ENCODE measurements at regions not wholly inside any gene's neighbourhood (a gene's known extent, or its start where the extent isn't known, plus 50 kb on each side); places are given as distances from the start of the nearest gene placed in this dataset.

DNA sequence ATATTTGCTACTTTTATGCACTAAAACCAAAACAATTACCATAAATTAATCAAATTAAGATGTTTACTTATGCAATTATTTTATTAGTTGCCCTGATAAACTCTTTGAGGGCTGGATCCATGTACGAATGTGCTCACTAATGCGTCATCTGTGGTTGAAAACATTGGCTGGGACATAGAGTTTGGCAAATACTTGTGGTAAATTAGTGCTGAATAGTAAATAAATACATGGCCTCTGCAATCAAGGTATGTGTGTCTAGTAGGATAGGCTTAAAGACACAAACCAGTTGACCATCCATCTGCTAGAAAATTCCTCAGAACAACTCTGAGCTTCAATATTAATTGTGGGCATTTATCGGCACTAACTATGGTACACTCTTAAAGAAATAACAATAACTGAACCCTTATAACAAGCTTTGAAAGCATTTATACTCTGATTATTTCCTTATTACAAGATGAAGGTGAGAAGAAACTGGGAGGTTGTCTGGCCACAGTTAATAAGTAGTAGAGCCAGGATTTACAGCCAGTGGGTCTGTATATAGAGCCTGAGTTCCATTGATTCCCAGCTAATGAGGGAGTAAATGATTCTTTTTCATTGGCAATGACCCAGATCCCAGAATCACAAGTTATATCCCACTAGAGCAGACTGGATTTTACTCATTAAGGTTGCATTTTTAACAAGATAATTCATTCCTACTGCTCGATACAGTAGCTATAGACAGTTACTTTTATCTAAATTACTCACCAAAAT, 169.5 kb upstream of the CNTN6 start (continued):
- TF ChIP-seq, protein P1, sequence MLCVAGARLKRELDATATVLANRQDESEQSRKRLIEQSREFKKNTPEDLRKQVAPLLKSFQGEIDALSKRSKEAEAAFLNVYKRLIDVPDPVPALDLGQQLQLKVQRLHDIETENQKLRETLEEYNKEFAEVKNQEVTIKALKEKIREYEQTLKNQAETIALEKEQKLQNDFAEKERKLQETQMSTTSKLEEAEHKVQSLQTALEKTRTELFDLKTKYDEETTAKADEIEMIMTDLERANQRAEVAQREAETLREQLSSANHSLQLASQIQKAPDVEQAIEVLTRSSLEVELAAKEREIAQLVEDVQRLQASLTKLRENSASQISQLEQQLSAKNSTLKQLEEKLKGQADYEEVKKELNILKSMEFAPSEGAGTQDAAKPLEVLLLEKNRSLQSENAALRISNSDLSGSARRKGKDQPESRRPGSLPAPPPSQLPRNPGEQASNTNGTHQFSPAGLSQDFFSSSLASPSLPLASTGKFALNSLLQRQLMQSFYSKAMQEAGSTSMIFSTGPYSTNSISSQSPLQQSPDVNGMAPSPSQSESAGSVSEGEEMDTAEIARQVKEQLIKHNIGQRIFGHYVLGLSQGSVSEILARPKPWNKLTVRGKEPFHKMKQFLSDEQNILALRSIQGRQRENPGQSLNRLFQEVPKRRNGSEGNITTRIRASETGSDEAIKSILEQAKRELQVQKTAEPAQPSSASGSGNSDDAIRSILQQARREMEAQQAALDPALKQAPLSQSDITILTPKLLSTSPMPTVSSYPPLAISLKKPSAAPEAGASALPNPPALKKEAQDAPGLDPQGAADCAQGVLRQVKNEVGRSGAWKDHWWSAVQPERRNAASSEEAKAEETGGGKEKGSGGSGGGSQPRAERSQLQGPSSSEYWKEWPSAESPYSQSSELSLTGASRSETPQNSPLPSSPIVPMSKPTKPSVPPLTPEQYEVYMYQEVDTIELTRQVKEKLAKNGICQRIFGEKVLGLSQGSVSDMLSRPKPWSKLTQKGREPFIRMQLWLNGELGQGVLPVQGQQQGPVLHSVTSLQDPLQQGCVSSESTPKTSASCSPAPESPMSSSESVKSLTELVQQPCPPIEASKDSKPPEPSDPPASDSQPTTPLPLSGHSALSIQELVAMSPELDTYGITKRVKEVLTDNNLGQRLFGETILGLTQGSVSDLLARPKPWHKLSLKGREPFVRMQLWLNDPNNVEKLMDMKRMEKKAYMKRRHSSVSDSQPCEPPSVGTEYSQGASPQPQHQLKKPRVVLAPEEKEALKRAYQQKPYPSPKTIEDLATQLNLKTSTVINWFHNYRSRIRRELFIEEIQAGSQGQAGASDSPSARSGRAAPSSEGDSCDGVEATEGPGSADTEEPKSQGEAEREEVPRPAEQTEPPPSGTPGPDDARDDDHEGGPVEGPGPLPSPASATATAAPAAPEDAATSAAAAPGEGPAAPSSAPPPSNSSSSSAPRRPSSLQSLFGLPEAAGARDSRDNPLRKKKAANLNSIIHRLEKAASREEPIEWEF (IDR thresholded peaks at IDR 0.05; ENCODE audit: insufficient replicate concordance, low read depth, low read length), result no peak
- TF ChIP-seq EZH2 (IDR thresholded peaks at IDR 0.05; ENCODE audit: borderline replicate concordance, control insufficient read depth, low read depth, low read length) (no peak), FOXM1 (IDR thresholded peaks at IDR 0.05; ENCODE audit: low read depth, low read length) (no peak), BMI1 (IDR thresholded peaks at IDR 0.05; ENCODE audit: borderline replicate concordance) (no peak)

DNA sequence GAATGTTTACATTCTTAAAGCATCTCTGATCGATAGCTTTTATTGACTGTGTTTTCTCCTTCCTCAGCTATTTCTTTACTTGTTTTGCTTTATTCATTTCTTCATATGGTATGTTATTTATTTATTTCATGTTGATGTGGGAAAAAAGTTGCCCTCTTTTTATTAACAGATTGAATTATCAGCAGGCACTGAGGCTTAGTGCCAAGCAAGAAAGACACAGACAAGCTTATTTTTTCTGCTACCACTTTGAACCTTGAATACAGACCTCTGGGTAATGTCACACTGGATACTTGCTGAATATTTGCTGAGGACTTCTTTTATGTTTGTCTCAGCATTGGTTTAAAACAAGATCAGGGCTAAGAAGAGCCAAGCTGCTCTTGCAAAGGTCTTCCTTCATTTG, 162.0 kb upstream of the CNTN6 start:
- POLR2A ChIA-PET, result no interaction called here
- no peaks in the 10 kb centered on the region for H3K4me1 ChIP-seq (ENCODE audit: control insufficient read depth, insufficient read depth, low read length)
- no peak overlapping the region for H3K9ac ChIP-seq (ENCODE audit: control insufficient read depth, insufficient read depth, low read length)
- FAIRE-seq (no peak), DNase-seq (ENCODE audit: low read depth, low spot score) (no peak), ATAC-seq (no peak)
- no peak overlapping the region for H3K27ac ChIP-seq (ENCODE audit: control insufficient read depth, insufficient read depth)
- no peak overlapping the region for H3K4me3 ChIP-seq
- H3K36me3 ChIP-seq (ENCODE audit: control insufficient read depth in 2 of 2, insufficient read depth in 2 of 2, low read length in 1 of 2), result no peaks in the 10 kb centered on the region
- H3K79me2 ChIP-seq (ENCODE audit: control insufficient read depth, insufficient read depth, low read length), result no peaks in the 10 kb centered on the region
- RAD21 ChIA-PET (ENCODE audit: unreplicated experiment), result no interaction called here
- no peaks in the 10 kb centered on the region for H3K27me3 ChIP-seq (replicated peaks in 1 of 2; ENCODE audit: control insufficient read depth in 2 of 2, insufficient read depth in 2 of 2, low read length in 1 of 2)
- TF ChIP-seq, protein P2, sequence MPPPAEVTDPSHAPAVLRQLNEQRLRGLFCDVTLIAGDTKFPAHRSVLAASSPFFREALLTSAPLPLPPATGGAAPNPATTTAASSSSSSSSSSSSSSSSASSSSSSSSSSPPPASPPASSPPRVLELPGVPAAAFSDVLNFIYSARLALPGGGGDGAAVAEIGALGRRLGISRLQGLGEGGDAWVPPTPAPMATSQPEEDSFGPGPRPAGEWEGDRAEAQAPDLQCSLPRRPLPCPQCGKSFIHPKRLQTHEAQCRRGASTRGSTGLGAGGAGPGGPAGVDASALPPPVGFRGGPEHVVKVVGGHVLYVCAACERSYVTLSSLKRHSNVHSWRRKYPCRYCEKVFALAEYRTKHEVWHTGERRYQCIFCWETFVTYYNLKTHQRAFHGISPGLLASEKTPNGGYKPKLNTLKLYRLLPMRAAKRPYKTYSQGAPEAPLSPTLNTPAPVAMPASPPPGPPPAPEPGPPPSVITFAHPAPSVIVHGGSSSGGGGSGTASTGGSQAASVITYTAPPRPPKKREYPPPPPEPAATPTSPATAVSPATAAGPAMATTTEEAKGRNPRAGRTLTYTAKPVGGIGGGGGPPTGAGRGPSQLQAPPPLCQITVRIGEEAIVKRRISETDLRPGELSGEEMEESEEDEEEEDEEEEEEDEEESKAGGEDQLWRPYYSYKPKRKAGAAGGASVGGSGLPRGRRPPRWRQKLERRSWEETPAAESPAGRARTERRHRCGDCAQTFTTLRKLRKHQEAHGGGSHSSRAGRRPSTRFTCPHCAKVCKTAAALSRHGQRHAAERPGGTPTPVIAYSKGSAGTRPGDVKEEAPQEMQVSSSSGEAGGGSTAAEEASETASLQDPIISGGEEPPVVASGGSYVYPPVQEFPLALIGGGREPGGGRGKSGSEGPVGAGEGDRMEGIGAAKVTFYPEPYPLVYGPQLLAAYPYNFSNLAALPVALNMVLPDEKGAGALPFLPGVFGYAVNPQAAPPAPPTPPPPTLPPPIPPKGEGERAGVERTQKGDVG (CRISPR knock-in tag; IDR thresholded peaks at IDR 0.05), result no peak
- no peaks in the 10 kb centered on the region for H4K20me1 ChIP-seq (ENCODE audit: control insufficient read depth, insufficient read depth)
- no peak overlapping the region for H2AFZ ChIP-seq (ENCODE audit: control insufficient read depth, low read depth, low read length)
- CTCF ChIA-PET, result no interaction called here
- WGBS (ENCODE audit: insufficient coverage, insufficient replicate concordance, low lambda C conversion rate, missing lambda C conversion rate), result 67% methylated on average over 1 of the region's 1 CpG
- no peak overlapping the region for H3K4me2 ChIP-seq (ENCODE audit: control insufficient read depth, insufficient read depth)
- intact Hi-C loops (cut with micrococcal nuclease; ENCODE audit: unreplicated experiment) (no loop called here), in situ Hi-C loops (cut with MboI) (no loop called here)
- no TSS peak for BruUV-seq (replicated peaks)
- H3K9me3 ChIP-seq (replicated peaks; ENCODE audit: control insufficient read depth, insufficient read depth, low read length), result no peaks in the 10 kb centered on the region
- SMC1A ChIA-PET (ENCODE audit: uncharacterized antibody, unreplicated experiment), result interaction anchor here (1.0 to 1.6 kb wide), 3 partner anchors 15 to 44 kb away, joined by 3 to 5 read pairs (median 5); no protein-coding TSS in a partner anchor

All from GM12878 (cell line).